K562 (cell line): ENCODE measurements at regions not wholly inside any gene's neighbourhood (a gene's known extent, or its start where the extent isn't known, plus 50 kb on each side); places are given as distances from the start of the nearest gene placed in this dataset.

Experiments used
- ATAC-seq: fragments of 200-7000 bp; cut with Tn5 transposase; 3 replicates; pipeline ENCODE4 v1.9.1; 2020; ENCODE audit warnings: moderate library complexity
- BruUV-seq: library from RNA; stranded (reverse); fragments of 400-500 nt; replicated peaks from 2 replicates; lab custom pipeline; 2021; lab: Mats Ljungman, UMichigan
- CTCF ChIA-PET: fragments of 300-600 bp; formaldehyde crosslinking; extraction: SDS; loops from one replicate; lab custom pipeline; 2021; ENCODE audit warnings: low intra/inter-chr PET ratio; lab: Yijun Ruan, JAX
- POLR2A ChIA-PET: fragments of 300-600, 350-650 bp; sonication (Branson Sonifier 250); formaldehyde crosslinking; extraction: SDS; loops from one replicate; lab custom pipeline; 2021; ENCODE audit warnings: antibody characterized with exemption, inconsistent platforms; lab: Yijun Ruan, JAX
- DNase-seq, 4 experiments: peaks; one replicate each; pipeline versions ENCODE4 v3.0.0 to v3.0.0-alpha.2; 2011 to 2018; ENCODE audit warnings: low spot score in 3 of 4, mixed read lengths in 3 of 4; ENCODE audit errors: extremely low read depth in 1 of 4
- FAIRE-seq: peaks from 2 replicates; lab custom pipeline; 2011; peaks lifted over from hg19 to GRCh38; lab: Jason Lieb, UNC
- H2AFZ ChIP-seq: 2 replicates; pipeline ENCODE4 v1.6.0; 2011; ENCODE audit warnings: low read depth, low read length, control low read depth, inconsistent platforms
- H3K27ac ChIP-seq: fragments of 200-600 bp; 3 replicates; pipeline ENCODE4 v1.8.0; 2011; ENCODE audit warnings: low read depth, mild to moderate bottlenecking, control low read depth, inconsistent platforms, low read length, moderate library complexity, mixed read lengths; ENCODE audit errors: extremely low read depth
- H3K27me3 ChIP-seq, 2 experiments: fragments of 300-600 bp in 1 of 2; 2 replicates in 1 of 2; 3 replicates in 1 of 2; pipeline versions ENCODE4 v1.6.0 to v1.8.0; 2011; ENCODE audit warnings: inconsistent platforms in 2 of 2, low read length in 2 of 2, mild to moderate bottlenecking in 1 of 2, mixed read lengths in 1 of 2, moderate library complexity in 1 of 2; ENCODE audit not compliant: control insufficient read depth in 2 of 2, insufficient read depth in 2 of 2
- H3K36me3 ChIP-seq: fragments of 300-600 bp; 3 replicates; pipeline ENCODE4 v1.8.0; 2011; ENCODE audit warnings: mild to moderate bottlenecking, low read length, inconsistent platforms; ENCODE audit not compliant: control insufficient read depth, insufficient read depth
- H3K4me1 ChIP-seq, 2 experiments: fragments of 200-600 bp in 1 of 2; replicated peaks in 1 of 2; 2 replicates in 1 of 2; 3 replicates in 1 of 2; pipeline versions ENCODE4 v1.5.1 to v1.8.0; 2011; ENCODE audit warnings: inconsistent platforms in 2 of 2, low read length in 2 of 2, mild to moderate bottlenecking in 1 of 2, mixed read lengths in 1 of 2, moderate library complexity in 1 of 2; ENCODE audit not compliant: control insufficient read depth in 2 of 2, insufficient read depth in 2 of 2
- H3K4me2 ChIP-seq: 2 replicates; pipeline ENCODE4 v1.6.1; 2011; ENCODE audit warnings: low read length, control low read depth, inconsistent platforms, mixed read lengths; ENCODE audit not compliant: insufficient read depth
- H3K4me3 ChIP-seq: fragments of 200-600 bp; sonication (generic), shearing (Covaris generic); 2 replicates; pipeline ENCODE4 v1.5.1; 2016; ENCODE audit warnings: control low read depth, inconsistent platforms
- H3K79me2 ChIP-seq: fragments of 200-600 bp; 3 replicates; pipeline ENCODE4 v1.8.0; 2011; ENCODE audit warnings: low read length, inconsistent platforms; ENCODE audit not compliant: control insufficient read depth, insufficient read depth
- H3K9ac ChIP-seq, 2 experiments: 2 replicates each; pipeline versions ENCODE4 v1.6.0 to v1.6.1; 2011; ENCODE audit warnings: low read depth in 2 of 2, low read length in 2 of 2, control low read depth in 1 of 2, inconsistent platforms in 1 of 2, mild to moderate bottlenecking in 1 of 2, mixed read lengths in 1 of 2; ENCODE audit not compliant: insufficient read depth in 1 of 2
- H3K9me1 ChIP-seq: one replicate; pipeline ENCODE4 v1.6.0; 2011; ENCODE audit warnings: inconsistent platforms, mild to moderate bottlenecking, low read length, moderate library complexity; ENCODE audit not compliant: control insufficient read depth, insufficient read depth
- H3K9me3 ChIP-seq: replicated peaks from 2 replicates; pipeline ENCODE4 v1.5.1; 2011; ENCODE audit warnings: low read depth, low read length, inconsistent platforms; ENCODE audit not compliant: control insufficient read depth, insufficient read depth
- H4K20me1 ChIP-seq: replicated peaks from 2 replicates; pipeline ENCODE4 v1.6.1; 2011; ENCODE audit warnings: low read length, inconsistent platforms, mixed read lengths; ENCODE audit not compliant: control insufficient read depth, insufficient read depth
- BHLHE40 ChIP-seq: IDR thresholded peaks from 2 replicates; pipeline ENCODE4 v1.6.1; 2011; ENCODE audit warnings: low read length, improper control_type of control experiment
- CEBPG ChIP-seq, 3 experiments: fragments of 200-800 bp in 1 of 3; sonication (Bioruptor generic) in 1 of 3; sonication (generic) in 1 of 3; formaldehyde crosslinking in 1 of 3; IDR thresholded peaks in 2 of 3; conservative IDR thresholded peaks in 1 of 3; 2 replicates each; pipeline versions ENCODE4 v1.6.1 to v1.8.0; 2016 to 2022; ENCODE audit warnings: missing compliant biosample characterization in 2 of 3, missing genetic modification characterization in 2 of 3, mild to moderate bottlenecking in 1 of 3, missing genetic modification reagents in 1 of 3
- DNMT1 ChIP-seq: fragments of 450-650 bp; IDR thresholded peaks from 2 replicates; pipeline ENCODE4 v1.6.1; 2016; ENCODE audit warnings: antibody characterized with exemption, mild to moderate bottlenecking
- KAT2B ChIP-seq: IDR thresholded peaks from one replicate; pipeline ENCODE4 v1.6.1; 2012; ENCODE audit warnings: low read depth, mild to moderate bottlenecking, control low read depth, inconsistent platforms, low read length, moderate library complexity
- KDM2B ChIP-seq: fragments of 250-450 bp; sonication (Bioruptor Pico); IDR thresholded peaks from 2 replicates; pipeline ENCODE4 v1.8.0; 2021; ENCODE audit warnings: mild to moderate bottlenecking, moderate library complexity
- MCM2 ChIP-seq: fragments of 450-650 bp; IDR thresholded peaks from 2 replicates; pipeline ENCODE4 v1.6.1; 2017; ENCODE audit warnings: low read depth, mild to moderate bottlenecking
- MXI1 ChIP-seq: IDR thresholded peaks from 2 replicates; pipeline ENCODE4 v1.6.1; 2011; ENCODE audit warnings: low read depth, mild to moderate bottlenecking, improper control_type of control experiment, low read length
- NCOA2 ChIP-seq, 2 experiments: fragments of 450-650 bp; IDR thresholded peaks; 2 replicates each; pipeline ENCODE4 v1.6.1; 2018; ENCODE audit warnings: mild to moderate bottlenecking in 2 of 2, moderate library complexity in 1 of 2; ENCODE audit not compliant: partially characterized antibody in 2 of 2
- PRDM10 ChIP-seq: fragments of 450-650 bp; IDR thresholded peaks from 2 replicates; pipeline ENCODE4 v1.6.1; 2018; ENCODE audit not compliant: partially characterized antibody
- RFX7 ChIP-seq: fragments of 250-450 bp; sonication (Bioruptor Pico); IDR thresholded peaks from 2 replicates; pipeline ENCODE4 v1.5.1; 2021; ENCODE audit warnings: mild to moderate bottlenecking
- TGIF2 ChIP-seq: sonication (generic); formaldehyde crosslinking; IDR thresholded peaks from 2 replicates; pipeline ENCODE4 v1.8.1; 2022; ENCODE audit warnings: mild to moderate bottlenecking, missing genetic modification reagents, moderate library complexity
- ZBTB9 ChIP-seq: fragments of 450-650 bp; formaldehyde crosslinking; IDR thresholded peaks from 2 replicates; pipeline ENCODE4 v1.4.0; 2020; ENCODE audit warnings: mild to moderate bottlenecking, moderate library complexity
- ZNF277 ChIP-seq: fragments of 250-450 bp; sonication (Bioruptor Pico); IDR thresholded peaks from 2 replicates; pipeline ENCODE4 v1.8.0; 2022; ENCODE audit warnings: inconsistent platforms, mild to moderate bottlenecking, moderate library complexity, borderline replicate concordance
- WGBS: fragments of 100-300 bp; shearing (Covaris generic); methylation state at CpG from one replicate; pipeline ENCODE4 v1.1.6; 2016; ENCODE audit warnings: low coverage, mixed read lengths; ENCODE audit not compliant: insufficient coverage; ENCODE audit errors: missing lambda C conversion rate; 5-methylcytosine and 5-hydroxymethylcytosine counted together
- in situ Hi-C: fragments of 300-500 bp; cut with MboI; formaldehyde crosslinking; loops from 4 replicates; pipeline ENCODE4 v1.15.0; 2018; ENCODE audit warnings: inconsistent platforms, mixed read lengths
- intact Hi-C: fragments of 100-400 bp; cut with micrococcal nuclease; formaldehyde crosslinking; loops from 2 replicates; pipeline ENCODE4 v1.14.2; 2022
- TF ChIP-seq, protein P1 (sequence below): fragments of 200-400 bp; formaldehyde crosslinking; IDR thresholded peaks from 2 replicates; pipeline ENCODE4 v1.6.1; 2017; ENCODE audit warnings: mild to moderate bottlenecking, low read depth, low read length, moderate library complexity

GRCh38 chr4:124307143-124307542, 405.4 kb downstream of the ANKRD50 start:
- Histone ChIP-seq H3K27me3 (no peaks in the 10 kb centered on the region), H3K9me3 (no peaks in the 10 kb centered on the region), H3K4me3 (no peak overlapping the region), H3K36me3 (no peaks in the 10 kb centered on the region), H2AFZ (no peak overlapping the region), H3K9me1 (no peaks in the 10 kb centered on the region), H3K27ac (no peak overlapping the region)
- FAIRE-seq (no peak), ATAC-seq (no peak)
- CTCF ChIA-PET, result no interaction called here
- intact Hi-C loops, result no loop called here
- TF ChIP-seq MCM2 (no peak), CEBPG (CRISPR knock-in tag; IDR thresholded peaks at IDR 0.05) (no peak), CEBPG (tag; conservative IDR thresholded peaks at IDR 0.05 in 1 of 2, IDR thresholded peaks at IDR 0.05 in 1 of 2) (no peak), ZBTB9 (CRISPR knock-in tag) (no peak), KDM2B (CRISPR knock-in tag) (no peak), RFX7 (CRISPR knock-in tag) (no peak), PRDM10 (no peak), TGIF2 (no peak), KAT2B (no peak), ZNF277 (CRISPR knock-in tag) (no peak), BHLHE40 (no peak), DNMT1 (no peak), MXI1 (no peak), NCOA2 (IDR thresholded peaks at IDR 0.05; ENCODE audit: partially characterized antibody in 2 of 2) (no peak)
- TF ChIP-seq, protein P1, sequence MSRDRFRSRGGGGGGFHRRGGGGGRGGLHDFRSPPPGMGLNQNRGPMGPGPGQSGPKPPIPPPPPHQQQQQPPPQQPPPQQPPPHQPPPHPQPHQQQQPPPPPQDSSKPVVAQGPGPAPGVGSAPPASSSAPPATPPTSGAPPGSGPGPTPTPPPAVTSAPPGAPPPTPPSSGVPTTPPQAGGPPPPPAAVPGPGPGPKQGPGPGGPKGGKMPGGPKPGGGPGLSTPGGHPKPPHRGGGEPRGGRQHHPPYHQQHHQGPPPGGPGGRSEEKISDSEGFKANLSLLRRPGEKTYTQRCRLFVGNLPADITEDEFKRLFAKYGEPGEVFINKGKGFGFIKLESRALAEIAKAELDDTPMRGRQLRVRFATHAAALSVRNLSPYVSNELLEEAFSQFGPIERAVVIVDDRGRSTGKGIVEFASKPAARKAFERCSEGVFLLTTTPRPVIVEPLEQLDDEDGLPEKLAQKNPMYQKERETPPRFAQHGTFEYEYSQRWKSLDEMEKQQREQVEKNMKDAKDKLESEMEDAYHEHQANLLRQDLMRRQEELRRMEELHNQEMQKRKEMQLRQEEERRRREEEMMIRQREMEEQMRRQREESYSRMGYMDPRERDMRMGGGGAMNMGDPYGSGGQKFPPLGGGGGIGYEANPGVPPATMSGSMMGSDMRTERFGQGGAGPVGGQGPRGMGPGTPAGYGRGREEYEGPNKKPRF, result no peak
- TF ChIP-seq, all 486 proteins: peak for 0
- DNase-seq, result no peak
- H3K4me1 ChIP-seq, result no peaks in the 10 kb centered on the region
- POLR2A ChIA-PET, result no interaction called here
- no peaks in the 10 kb centered on the region for H4K20me1 ChIP-seq
- no TSS peak for BruUV-seq
- H3K79me2 ChIP-seq, result no peaks in the 10 kb centered on the region
- in situ Hi-C loops, result no loop called here
- H3K4me2 ChIP-seq, result no peak overlapping the region
- 6% methylated on average over 3 of the region's 3 CpGs for WGBS
- no peak overlapping the region for H3K9ac ChIP-seq
